OCI-LY7 (cell line): ENCODE measurements at regions not wholly inside any gene's neighbourhood (a gene's known extent, or its start where the extent isn't known, plus 50 kb on each side); places are given as distances from the start of the nearest gene placed in this dataset.

Source experiments
- BruUV-seq: library from RNA; stranded (reverse); fragments of 400-500 nt; replicated peaks from 2 replicates; lab custom pipeline; 2021; lab: Mats Ljungman, UMichigan
- CTCF ChIA-PET: fragments of 300-600 bp; sonication (Branson Sonifier 250); formaldehyde crosslinking; loops from one replicate; lab custom pipeline; 2022; ENCODE audit warnings: antibody characterized with exemption; ENCODE audit not compliant: unreplicated experiment; lab: Charles Lee
- POLR2A ChIA-PET: fragments of 300-600 bp; sonication (Branson Sonifier 250); formaldehyde crosslinking; loops from one replicate; lab custom pipeline; 2022; ENCODE audit warnings: antibody characterized with exemption; lab: Charles Lee
- DNase-seq: peaks from one replicate; pipeline ENCODE4 v3.0.0-alpha.2; 2015; ENCODE audit warnings: low spot score
- H2AFZ ChIP-seq: fragments of 200-600 bp; sonication (generic), shearing (Covaris generic); 2 replicates; pipeline ENCODE4 v1.6.1; 2014; ENCODE audit warnings: mild to moderate bottlenecking, antibody characterized with exemption, low read length, moderate library complexity
- H3K27ac ChIP-seq: fragments of 200-600 bp; sonication (generic); 2 replicates; pipeline ENCODE4 v1.5.1; 2014; ENCODE audit warnings: mixed run types, low read depth, mild to moderate bottlenecking, moderate library complexity, low read length, inconsistent platforms; ENCODE audit not compliant: poor library complexity, severe bottlenecking
- H3K36me3 ChIP-seq: fragments of 200-600 bp; sonication (generic); 2 replicates; pipeline ENCODE4 v1.6.1; 2014; ENCODE audit warnings: mild to moderate bottlenecking, antibody characterized with exemption, low read length, moderate library complexity, mixed read lengths; ENCODE audit not compliant: insufficient read depth
- H3K4me1 ChIP-seq: fragments of 200-600 bp; sonication (generic); 2 replicates; pipeline ENCODE4 v1.5.1; 2014; ENCODE audit warnings: mild to moderate bottlenecking, low read length; ENCODE audit not compliant: insufficient read depth, poor library complexity, severe bottlenecking
- H3K4me2 ChIP-seq: fragments of 200-600 bp; sonication (generic); 2 replicates; pipeline ENCODE4 v1.6.1; 2014; ENCODE audit warnings: mild to moderate bottlenecking, low read length
- H3K4me3 ChIP-seq: fragments of 200-600 bp; sonication (generic); 2 replicates; pipeline ENCODE4 v1.5.1; 2014; ENCODE audit warnings: mild to moderate bottlenecking, low read depth, low read length; ENCODE audit not compliant: poor library complexity, severe bottlenecking
- H3K79me2 ChIP-seq: fragments of 200-600 bp; sonication (generic); 2 replicates; pipeline ENCODE4 v1.6.1; 2016; ENCODE audit warnings: low read depth, mild to moderate bottlenecking, low read length, moderate library complexity, mixed read lengths; ENCODE audit not compliant: insufficient read depth
- H3K9me2 ChIP-seq: fragments of 200-600 bp; sonication (generic); 2 replicates; pipeline ENCODE4 v1.6.1; 2016; ENCODE audit warnings: mild to moderate bottlenecking, low read length, mixed read lengths; ENCODE audit not compliant: insufficient read depth
- H3K9me3 ChIP-seq: fragments of 200-600 bp; sonication (generic); 2 replicates; pipeline ENCODE4 v1.6.1; 2014; ENCODE audit warnings: mild to moderate bottlenecking, mixed run types, low read length, mixed read lengths
- H4K20me1 ChIP-seq: fragments of 200-600 bp; sonication (generic); 2 replicates; pipeline ENCODE4 v1.6.1; 2014; ENCODE audit warnings: mild to moderate bottlenecking, antibody characterized with exemption, low read length, moderate library complexity, mixed read lengths; ENCODE audit not compliant: insufficient read depth
- CTCF ChIP-seq: fragments of 200-600 bp; sonication (generic); conservative IDR thresholded peaks from 2 replicates; pipeline ENCODE4 v1.5.1; 2014; ENCODE audit warnings: mild to moderate bottlenecking, antibody characterized with exemption, low read length, moderate library complexity, mixed read lengths
- EZH2phosphoT487 ChIP-seq: fragments of 200-600 bp; sonication (generic); IDR thresholded peaks from 2 replicates; pipeline ENCODE4 v1.6.1; 2018; ENCODE audit warnings: low read depth, borderline replicate concordance, mild to moderate bottlenecking, mixed run types, antibody characterized with exemption, low read length, moderate library complexity, mixed read lengths
- intact Hi-C: fragments of 100-400 bp; cut with micrococcal nuclease; formaldehyde crosslinking; loops from one replicate; pipeline ENCODE4 v1.10.0; 2022; ENCODE audit not compliant: unreplicated experiment

GRCh38 chr16:77549876-77550275 lies 115.0 kb upstream of the ADAMTS18 start:
- Histone ChIP-seq H4K20me1 (no peaks in the 10 kb centered on the region), H3K36me3 (no peaks in the 10 kb centered on the region), H3K9me2 (no peaks in the 10 kb centered on the region), H3K27ac (no peak overlapping the region), H3K9me3 (no peaks in the 10 kb centered on the region), H3K4me3 (no peak overlapping the region), H2AFZ (no peak overlapping the region), H3K4me1 (no peaks in the 10 kb centered on the region), H3K79me2 (no peaks in the 10 kb centered on the region), H3K4me2 (no peak overlapping the region)
- no peak for DNase-seq
- TF ChIP-seq CTCF (no peak), EZH2phosphoT487 (no peak)
- ChIA-PET POLR2A (no interaction called here), CTCF (no interaction called here)
- intact Hi-C loops, result no loop called here
- no TSS peak for BruUV-seq

- BruUV-seq, result no TSS peak
- POLR2A ChIA-PET, result no interaction called here
- CTCF ChIA-PET, result no interaction called here
- Histone ChIP-seq H3K9me3 (no peaks in the 10 kb centered on the region), H2AFZ (no peak overlapping the region), H3K9me2 (no peaks in the 10 kb centered on the region), H3K4me1 (no peaks in the 10 kb centered on the region), H3K79me2 (no peaks in the 10 kb centered on the region), H3K4me3 (no peak overlapping the region), H3K27ac (no peak overlapping the region), H3K36me3 (no peaks in the 10 kb centered on the region), H3K4me2 (no peak overlapping the region), H4K20me1 (no peaks in the 10 kb centered on the region)
- TF ChIP-seq EZH2phosphoT487 (no peak), CTCF (no peak)
- DNase-seq, result no peak
- intact Hi-C loops, result no loop called here
Measured at GRCh38 chr16:77551357-77551756, 116.5 kb upstream of the ADAMTS18 start.

- DNase-seq, result no peak
- Histone ChIP-seq H3K9me3 (no peaks in the 10 kb centered on the region), H3K4me3 (no peak overlapping the region), H3K79me2 (no peaks in the 10 kb centered on the region), H3K9me2 (no peaks in the 10 kb centered on the region), H2AFZ (no peak overlapping the region), H4K20me1 (no peaks in the 10 kb centered on the region), H3K36me3 (no peaks in the 10 kb centered on the region), H3K4me1 (no peaks in the 10 kb centered on the region), H3K4me2 (no peak overlapping the region), H3K27ac (no peak overlapping the region)
- no TSS peak for BruUV-seq
- TF ChIP-seq CTCF, result no peak
- TF ChIP-seq EZH2phosphoT487, result no peak
- intact Hi-C loops, result no loop called here
- ChIA-PET POLR2A (no interaction called here), CTCF (no interaction called here)
Measured at GRCh38 chr16:77553130-77553529, 118.3 kb upstream of the ADAMTS18 start.
